Aorta (tissue), 5 donors: ENCODE measurements at regions not wholly inside any gene's neighbourhood (a gene's known extent, or its start where the extent isn't known, plus 50 kb on each side); places are given as distances from the start of the nearest gene placed in this dataset.

Experiments used
- ATAC-seq: fragments of 200-7000 bp; cut with Tn5 transposase; one replicate; pipeline ENCODE4 v1.9.1; 2022; ENCODE audit warnings: moderate library complexity; ENCODE audit not compliant: low FRiP score
- DNase-seq, 2 donors: peaks; one replicate each; pipeline ENCODE4 v3.0.0-alpha.2; 2020
- H3K27ac ChIP-seq, 2 donors: one replicate each; pipeline ENCODE4 v1.5.1; 2013; ENCODE audit warnings: low read length in 2 of 2, mild to moderate bottlenecking in 2 of 2, moderate library complexity in 2 of 2, control low read depth in 1 of 2, inconsistent platforms in 1 of 2, low read depth in 1 of 2
- H3K27me3 ChIP-seq, 2 donors: one replicate each; pipeline ENCODE4 v1.6.1; 2013; ENCODE audit warnings: control low read depth in 1 of 2, low read length in 1 of 2, mild to moderate bottlenecking in 1 of 2, moderate library complexity in 1 of 2; ENCODE audit not compliant: insufficient read depth in 2 of 2, control insufficient read depth in 1 of 2
- H3K36me3 ChIP-seq, 2 donors: one replicate each; pipeline ENCODE4 v1.6.1; 2013; ENCODE audit warnings: control low read depth in 1 of 2, low read length in 1 of 2, mild to moderate bottlenecking in 1 of 2; ENCODE audit not compliant: insufficient read depth in 2 of 2, control insufficient read depth in 1 of 2
- H3K4me1 ChIP-seq, 2 donors: one replicate each; pipeline ENCODE4 v1.6.1; 2013; ENCODE audit warnings: low read length in 2 of 2, control low read depth in 1 of 2, mild to moderate bottlenecking in 1 of 2, moderate library complexity in 1 of 2; ENCODE audit not compliant: insufficient read depth in 2 of 2, control insufficient read depth in 1 of 2
- H3K4me3 ChIP-seq, 2 donors: one replicate each; pipeline ENCODE4 v1.5.1; 2013; ENCODE audit warnings: low read length in 2 of 2, control low read depth in 1 of 2, mild to moderate bottlenecking in 1 of 2
- H3K9me3 ChIP-seq: one replicate; pipeline ENCODE4 v1.6.1; 2013; ENCODE audit warnings: mild to moderate bottlenecking, low read length; ENCODE audit not compliant: control insufficient read depth
- WGBS, 2 donors: extraction: QIAGEN DNeasy Blood & Tissue Kit; methylation state at CpG; one replicate each; pipeline ENCODE4 v1.1.7; 2013; 5-methylcytosine and 5-hydroxymethylcytosine counted together
- intact Hi-C, 2 donors: fragments of 100-400 bp; cut with DNase I; formaldehyde crosslinking; loops; one replicate each; pipeline versions ENCODE4 v1.14.2 to v1.15.0; 2022
- donor health status: healthy with polysubstance abuse.
- donor health status: Bipolar disorder and iron deficiency.
- donor health status: DM: no; HTN: no; CAD: no.
- donor health status: DM: no; HTN: no; CAD: no.
- donor health status: DM: yes; HTN: yes; CAD: no.

- Histone ChIP-seq H3K36me3 (no peaks in the 10 kb centered on the region), H3K27ac (no peak overlapping the region), H3K4me3 (no peak overlapping the region), H3K27me3 (no peaks in the 10 kb centered on the region), H3K4me1 (no peaks in the 10 kb centered on the region), H3K9me3 (no peaks in the 10 kb centered on the region)
- DNase-seq = no peak
- intact Hi-C loops = no loop called here
- ATAC-seq = no peak
- WGBS, 2 donors = 38 to 42% methylated on average over 1 of the region's 1 CpG
These were observed 852.5 kb upstream of the LRATD1 start for GRCh38 chr2:13779996-13780395.

- 30 to 33% methylated on average over 3 of the region's 3 CpGs for WGBS, 2 donors
- Histone ChIP-seq H3K27me3 (no peaks in the 10 kb centered on the region), H3K4me1 (no peaks in the 10 kb centered on the region), H3K36me3 (no peaks in the 10 kb centered on the region), H3K27ac (no peak overlapping the region), H3K9me3 (no peaks in the 10 kb centered on the region), H3K4me3 (no peak overlapping the region)
- DNase-seq (no peak), ATAC-seq (no peak)
- intact Hi-C loops = no loop called here
These were observed 841.4 kb upstream of the LRATD1 start for GRCh38 chr2:13791019-13791547.

- Histone ChIP-seq H3K27ac (no peak overlapping the region), H3K4me3 (no peak overlapping the region), H3K4me1 (no peaks in the 10 kb centered on the region), H3K27me3 (no peaks in the 10 kb centered on the region), H3K9me3 (peaks cover 1% of the 10 kb centered on the region), H3K36me3 (no peaks in the 10 kb centered on the region)
- WGBS, 2 donors = 56 to 70% methylated on average over 5 of the region's 5 CpGs
- no peak for DNase-seq
- intact Hi-C loops = no loop called here
- ATAC-seq = no peak
These were observed 826.0 kb upstream of the LRATD1 start for GRCh38 chr2:13806539-13806938.

GRCh38 chr2:13813236-13813635 lies 819.3 kb upstream of the LRATD1 start:
- intact Hi-C loops = no loop called here
- Histone ChIP-seq H3K4me3 (no peak overlapping the region), H3K27ac (no peak overlapping the region), H3K36me3 (no peaks in the 10 kb centered on the region), H3K9me3 (no peaks in the 10 kb centered on the region), H3K4me1 (no peaks in the 10 kb centered on the region), H3K27me3 (no peaks in the 10 kb centered on the region)
- DNase-seq (no peak), ATAC-seq (no peak)
- 69% methylated on average over 4 of the region's 4 CpGs for WGBS, 2 donors

GRCh38 chr2:13818002-13818401 lies 814.5 kb upstream of the LRATD1 start:
- Histone ChIP-seq H3K36me3 (no peaks in the 10 kb centered on the region), H3K9me3 (no peaks in the 10 kb centered on the region), H3K4me3 (no peak overlapping the region), H3K27me3 (no peaks in the 10 kb centered on the region), H3K27ac (no peak overlapping the region), H3K4me1 (no peaks in the 10 kb centered on the region)
- intact Hi-C loops = no loop called here
- no peak for DNase-seq
- no peak for ATAC-seq
- WGBS, 2 donors = 61 to 66% methylated on average over 4 of the region's 4 CpGs

GRCh38 chr2:13819896-13820295 lies 812.6 kb upstream of the LRATD1 start:
- H3K9me3 ChIP-seq = no peaks in the 10 kb centered on the region
- H3K36me3 ChIP-seq = no peaks in the 10 kb centered on the region
- H3K27me3 ChIP-seq = no peaks in the 10 kb centered on the region
- no peak overlapping the region for H3K27ac ChIP-seq
- 68 to 75% methylated on average over 2 of the region's 2 CpGs for WGBS, 2 donors
- H3K4me3 ChIP-seq = no peak overlapping the region
- DNase-seq (no peak), ATAC-seq (no peak)
- intact Hi-C loops = no loop called here
- no peaks in the 10 kb centered on the region for H3K4me1 ChIP-seq

- intact Hi-C loops = no loop called here
- ATAC-seq = no peak
- Histone ChIP-seq H3K4me1 (no peaks in the 10 kb centered on the region), H3K27me3 (no peaks in the 10 kb centered on the region), H3K27ac (no peak overlapping the region), H3K9me3 (no peaks in the 10 kb centered on the region), H3K36me3 (no peaks in the 10 kb centered on the region), H3K4me3 (no peak overlapping the region)
- 46 to 57% methylated on average over 4 of the region's 4 CpGs for WGBS, 2 donors
- DNase-seq = no peak
These were observed 811.1 kb upstream of the LRATD1 start for GRCh38 chr2:13821255-13821880.

- Histone ChIP-seq H3K9me3 (no peaks in the 10 kb centered on the region), H3K27me3 (no peaks in the 10 kb centered on the region), H3K36me3 (no peaks in the 10 kb centered on the region), H3K4me3 (no peak overlapping the region), H3K4me1 (no peaks in the 10 kb centered on the region), H3K27ac (no peak overlapping the region)
- ATAC-seq = no peak
- WGBS, 2 donors = 35 to 48% methylated on average over 2 of the region's 2 CpGs
- intact Hi-C loops = no loop called here
- no peak for DNase-seq
These were observed 810.2 kb upstream of the LRATD1 start for GRCh38 chr2:13822365-13822764.

- WGBS, 2 donors = 25 to 34% methylated on average over 5 of the region's 5 CpGs
- intact Hi-C loops = no loop called here
- ATAC-seq (no peak), DNase-seq (no peak)
- no peak overlapping the region for H3K4me3 ChIP-seq
- H3K9me3 ChIP-seq = no peaks in the 10 kb centered on the region
- no peaks in the 10 kb centered on the region for H3K36me3 ChIP-seq
- no peaks in the 10 kb centered on the region for H3K27me3 ChIP-seq
- H3K27ac ChIP-seq = no peak overlapping the region
- H3K4me1 ChIP-seq = no peaks in the 10 kb centered on the region
These were observed 806.1 kb upstream of the LRATD1 start for GRCh38 chr2:13826314-13826853.
